ENCODE measurements at regions not wholly inside any gene's neighbourhood (a gene's known extent, or its start where the extent isn't known, plus 50 kb on each side); places are given as distances from the start of the nearest gene placed in this dataset.
"Not testable (repeated sequence)": the region's sequence is repeated elsewhere in the genome, so short reads cannot be mapped to it uniquely, and the experiment has no call there.

DNA sequence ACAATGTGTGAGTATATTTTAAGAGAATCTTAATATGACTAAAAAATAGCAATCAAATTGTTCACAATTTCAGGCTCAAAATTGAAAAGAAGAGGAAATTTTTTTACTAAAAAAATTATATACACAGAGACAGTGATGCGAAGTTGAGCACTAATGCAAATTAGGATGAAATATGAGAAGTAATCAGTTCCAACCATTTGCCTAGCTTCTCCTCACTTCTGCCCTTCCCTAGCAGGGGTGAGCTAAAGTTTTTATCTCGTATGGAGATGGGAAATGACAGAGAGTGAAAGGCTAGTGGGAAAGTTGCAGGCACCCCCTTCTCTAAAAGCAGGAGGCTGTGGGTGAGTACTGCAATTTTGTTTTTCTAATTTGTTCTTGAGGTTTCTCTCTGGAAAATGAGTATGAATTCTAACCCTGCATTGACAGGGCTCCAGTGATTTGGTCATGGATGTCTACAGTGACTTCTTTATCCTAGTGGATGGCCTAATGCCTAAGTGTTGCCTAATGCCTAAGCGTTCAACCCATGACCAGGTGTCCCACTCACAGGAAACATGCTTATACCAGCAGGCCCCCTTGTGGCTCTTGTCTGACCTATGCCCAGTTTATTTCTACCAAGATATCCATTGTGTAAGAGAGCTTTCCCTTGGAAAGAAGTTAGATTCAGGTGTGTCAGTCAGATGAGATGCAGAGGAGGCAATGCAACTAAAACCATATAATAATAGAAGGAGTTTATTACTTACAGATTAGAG is 78.0 kb upstream of the HNMT start:
- no peak for DNase-seq

DNA sequence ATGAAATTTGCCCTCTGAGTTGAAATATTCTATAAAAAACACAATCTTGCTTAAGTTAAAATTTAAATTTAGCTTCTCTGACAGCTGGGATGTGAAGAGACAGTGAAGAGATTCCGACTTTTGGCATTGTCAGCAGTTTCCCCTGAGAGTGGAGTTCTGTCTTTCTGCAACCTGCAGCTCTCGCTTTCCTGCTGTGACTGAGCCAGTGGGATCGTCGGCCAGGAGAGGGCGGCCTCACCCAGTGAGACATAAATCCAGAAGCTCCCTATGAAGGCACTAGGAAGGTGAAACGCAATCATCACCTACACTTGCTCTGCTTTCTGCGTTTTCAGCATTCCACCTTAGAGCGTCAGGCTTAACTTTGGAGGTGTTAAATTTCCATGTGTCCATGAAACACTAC is 75.4 kb upstream of the HNMT start:
- peak in 1 of 3 donors; percentile 17 for DNase-seq

- DNase-seq, result no peak
Observed at GRCh38 chr2:137892739-137893138, 71.5 kb upstream of the HNMT start.

- DNase-seq, result no peak
Observed at GRCh38 chr2:137893145-137893544, 71.1 kb upstream of the HNMT start.

DNA sequence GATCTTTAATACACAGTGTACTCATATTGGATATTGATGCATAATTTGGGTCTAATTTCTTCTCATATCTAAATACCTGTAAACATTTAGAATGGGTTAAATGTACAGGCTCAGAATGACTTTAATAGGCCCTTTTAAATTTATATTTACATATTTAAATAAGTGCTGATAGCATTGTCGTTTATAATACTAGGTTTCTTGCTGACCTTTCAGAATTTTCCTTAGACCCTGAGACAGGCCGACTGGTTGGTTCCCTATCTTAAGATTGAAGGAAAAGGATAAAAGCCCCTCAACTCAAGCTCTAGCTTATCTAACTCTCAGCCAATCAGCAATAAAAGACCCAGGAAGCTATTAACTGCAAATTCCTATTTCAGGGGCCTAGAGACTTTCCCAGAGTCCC is 67.8 kb upstream of the HNMT start:
- no peak for DNase-seq

DNA sequence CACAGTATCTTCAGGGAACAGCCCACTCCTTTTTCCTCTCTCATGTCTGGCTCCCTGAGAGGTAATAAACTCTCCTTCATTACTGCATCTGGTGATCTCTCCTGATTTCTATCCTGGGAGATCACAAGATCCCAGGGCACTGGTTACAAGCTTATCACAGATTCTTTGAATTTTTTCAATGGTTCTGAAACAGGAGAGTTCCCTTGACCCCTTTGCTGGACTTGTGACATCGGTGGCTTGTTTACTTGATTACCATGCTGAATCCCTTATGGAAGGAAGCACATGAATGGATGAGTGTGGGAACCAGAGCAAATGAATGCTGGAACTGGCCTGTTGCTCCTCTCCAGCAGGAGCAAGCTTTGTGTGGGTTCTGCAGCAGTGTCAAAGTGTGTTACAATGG is 67.2 kb upstream of the HNMT start:
- DNase-seq, result no peak

DNA sequence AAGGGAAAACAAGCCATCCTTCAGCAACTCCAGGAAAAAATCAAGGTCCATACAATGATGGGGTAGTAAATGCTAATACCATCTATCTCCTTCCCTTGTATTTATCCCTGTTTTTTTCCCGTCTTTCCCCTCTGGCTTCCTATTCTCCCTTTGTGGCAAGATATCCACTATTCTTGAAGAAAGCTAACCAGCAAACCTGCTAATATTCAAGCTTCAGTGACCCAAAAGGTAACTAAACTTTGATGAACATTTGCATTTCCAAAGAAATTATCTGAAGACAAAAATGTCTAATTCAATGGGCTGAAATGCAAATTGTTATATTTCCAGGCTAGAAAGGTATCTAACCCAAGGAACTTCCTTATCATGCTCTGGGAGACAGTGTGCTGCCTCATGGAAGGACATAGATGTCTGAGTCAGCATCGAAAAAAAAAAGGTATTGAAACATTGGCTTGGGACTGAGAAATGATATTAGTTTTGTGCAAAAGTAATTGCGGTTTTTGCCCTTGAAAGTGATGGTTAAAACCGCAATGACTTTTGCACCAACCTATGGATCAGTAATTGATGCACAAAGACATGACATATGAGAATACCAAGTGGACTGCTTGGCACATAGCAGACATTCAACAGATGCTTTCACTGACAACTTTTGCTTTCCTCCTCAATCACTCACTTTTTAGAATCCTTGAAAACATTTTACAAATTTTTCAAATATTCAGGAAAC is 63.7 kb upstream of the HNMT start:
- no peak for DNase-seq

- peak; percentile 16 to 45 (median 18) for DNase-seq
Observed at GRCh38 chr2:137910641-137911040, 53.6 kb upstream of the HNMT start.

DNA sequence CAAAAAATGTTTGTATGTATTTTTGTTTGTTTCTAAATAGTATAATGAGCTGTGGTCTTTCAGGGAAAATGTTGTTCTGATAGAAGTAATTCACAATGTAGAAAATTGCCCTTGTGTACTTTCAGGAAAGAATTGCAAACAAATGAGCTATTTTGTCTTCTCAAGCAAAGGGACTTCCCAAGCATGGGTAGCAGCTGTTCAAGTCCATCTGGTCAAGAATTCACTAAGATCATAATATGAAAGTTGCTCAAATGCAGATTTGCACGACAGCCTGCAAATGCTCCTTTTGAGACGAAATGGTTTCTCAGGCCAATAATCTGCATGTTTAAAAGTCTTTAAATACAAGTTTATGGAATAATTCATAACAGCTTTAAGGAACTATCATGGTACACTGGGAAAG is 51.9 kb upstream of the HNMT start:
- peak; percentile 22 to 43 (median 40) for DNase-seq

- DNase-seq, result no peak
Observed at GRCh38 chr2:137913169-137913568, 51.1 kb upstream of the HNMT start.

DNA sequence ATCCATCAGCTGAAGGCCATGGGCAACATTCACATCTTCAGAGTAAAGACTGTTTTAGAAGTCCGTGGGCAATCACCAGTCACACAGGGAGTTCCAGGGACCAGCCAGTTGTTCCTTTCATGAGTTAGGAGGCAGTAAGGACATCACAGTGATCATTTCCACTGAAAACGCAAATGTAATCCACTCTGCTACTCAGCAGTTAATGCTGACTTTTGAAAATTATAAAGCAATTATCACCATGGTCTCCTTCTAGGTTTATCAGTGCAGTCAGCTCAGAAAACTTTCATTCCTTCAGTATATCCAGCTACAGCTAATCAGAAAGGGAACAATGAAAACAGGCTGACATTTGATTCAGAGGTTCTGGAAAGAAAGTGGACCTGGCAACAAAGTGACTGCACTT is 50.6 kb upstream of the HNMT start:
- DNase-seq, result not testable (repeated sequence)

Data from muscle of back (tissue), 3 donors.